NCI-H1436 treated with DMSO at 0.1 percent for 48 hours (cell line): ENCODE measurements at regions not wholly inside any gene's neighbourhood (a gene's known extent, or its start where the extent isn't known, plus 50 kb on each side); places are given as distances from the start of the nearest gene placed in this dataset.
"Not testable (repeated sequence)": the region's sequence is repeated elsewhere in the genome, so short reads cannot be mapped to it uniquely, and the experiment has no call there.

Experiments
- DNase-seq: peaks from one replicate; lab custom pipeline; 2025; lab: John Stamatoyannopoulos, UW

GRCh38 chr22:49457946-49458707 lies 369.5 kb downstream of the BRD1 start:
- DNase-seq: no peak

GRCh38 chr22:49457146-49457545 lies 370.5 kb downstream of the BRD1 start:
- no peak for DNase-seq

GRCh38 chr22:49455595-49455994 lies 372.1 kb downstream of the BRD1 start:
- DNase-seq: no peak

- no peak for DNase-seq
These were observed 372.9 kb downstream of the BRD1 start for GRCh38 chr22:49454726-49455125.

GRCh38 chr22:49453771-49454170 lies 373.9 kb downstream of the BRD1 start:
- DNase-seq: no peak

- DNase-seq: not testable (repeated sequence)
These were observed 374.7 kb downstream of the BRD1 start for GRCh38 chr22:49453019-49453418.

- DNase-seq: no peak
These were observed 375.2 kb downstream of the BRD1 start for GRCh38 chr22:49452362-49452946.

GRCh38 chr22:49451070-49451840 lies 376.4 kb downstream of the BRD1 start:
- DNase-seq: no peak

GRCh38 chr22:49450498-49450897 lies 377.2 kb downstream of the BRD1 start:
- DNase-seq: no peak

- DNase-seq: no peak
These were observed 377.7 kb downstream of the BRD1 start for GRCh38 chr22:49449811-49450446.

GRCh38 chr22:49449377-49449776 lies 378.3 kb downstream of the BRD1 start:
- DNase-seq: no peak

- no peak for DNase-seq
These were observed 379.1 kb downstream of the BRD1 start for GRCh38 chr22:49448526-49448925.

GRCh38 chr22:49447837-49448236 lies 379.8 kb downstream of the BRD1 start:
- no peak for DNase-seq

- DNase-seq: no peak
These were observed 380.6 kb downstream of the BRD1 start for GRCh38 chr22:49446759-49447710.

GRCh38 chr22:49446145-49446758 lies 381.4 kb downstream of the BRD1 start:
- DNase-seq: no peak

- no peak for DNase-seq
These were observed 382.9 kb downstream of the BRD1 start for GRCh38 chr22:49444781-49445180.

GRCh38 chr22:49440931-49441330 lies 386.7 kb downstream of the BRD1 start:
- no peak for DNase-seq

GRCh38 chr22:49439373-49439772 lies 388.3 kb downstream of the BRD1 start:
- DNase-seq: no peak

GRCh38 chr22:49437956-49438355 lies 389.7 kb downstream of the BRD1 start:
- no peak for DNase-seq

- DNase-seq: no peak
These were observed 390.3 kb downstream of the BRD1 start for GRCh38 chr22:49437356-49437755.

GRCh38 chr22:49436056-49436455 lies 391.6 kb downstream of the BRD1 start:
- DNase-seq: no peak
